ENCODE measurements at regions not wholly inside any gene's neighbourhood (a gene's known extent, or its start where the extent isn't known, plus 50 kb on each side); places are given as distances from the start of the nearest gene placed in this dataset.

DNA sequence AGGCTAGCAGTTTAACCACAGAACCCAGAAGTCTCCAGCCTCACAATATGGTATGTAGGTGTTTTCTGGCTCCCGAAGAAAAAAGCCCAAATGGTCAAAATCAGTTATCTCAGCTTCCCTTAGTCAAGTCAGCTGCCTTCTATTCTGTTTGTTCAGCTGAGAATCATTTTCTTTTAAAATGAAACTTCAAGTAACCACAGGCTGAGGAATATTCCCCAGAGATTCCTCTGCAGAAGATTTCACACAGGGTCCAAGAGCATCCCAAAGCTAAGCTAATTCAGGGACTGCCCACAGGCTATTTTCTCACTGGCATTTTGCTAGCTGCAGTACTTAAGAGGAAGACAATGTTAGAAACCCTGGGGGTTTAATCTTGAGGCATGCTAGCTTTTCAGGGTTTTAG lies 977.0 kb upstream of the CHORDC1 start:
- no peak for DNase-seq

DNA sequence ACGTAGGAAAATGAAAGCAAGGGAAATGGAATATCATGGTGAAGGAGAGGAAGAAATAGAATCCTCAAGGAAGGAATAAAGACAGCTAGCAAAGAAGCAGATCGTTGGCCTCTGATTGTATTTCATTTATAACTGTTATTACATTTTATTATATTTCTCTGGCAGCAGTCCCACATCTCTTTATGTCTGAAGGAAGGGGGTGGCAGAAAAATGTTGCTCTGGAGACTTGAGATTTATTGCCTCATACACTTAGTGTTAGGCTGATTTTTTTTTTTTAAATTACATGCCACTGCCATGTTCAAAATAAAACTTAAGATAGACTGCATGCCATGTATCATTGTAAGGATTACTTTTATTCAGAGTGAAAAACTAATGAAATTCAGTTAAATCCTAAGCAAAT lies 971.7 kb upstream of the CHORDC1 start:
- DNase-seq: no peak

DNA sequence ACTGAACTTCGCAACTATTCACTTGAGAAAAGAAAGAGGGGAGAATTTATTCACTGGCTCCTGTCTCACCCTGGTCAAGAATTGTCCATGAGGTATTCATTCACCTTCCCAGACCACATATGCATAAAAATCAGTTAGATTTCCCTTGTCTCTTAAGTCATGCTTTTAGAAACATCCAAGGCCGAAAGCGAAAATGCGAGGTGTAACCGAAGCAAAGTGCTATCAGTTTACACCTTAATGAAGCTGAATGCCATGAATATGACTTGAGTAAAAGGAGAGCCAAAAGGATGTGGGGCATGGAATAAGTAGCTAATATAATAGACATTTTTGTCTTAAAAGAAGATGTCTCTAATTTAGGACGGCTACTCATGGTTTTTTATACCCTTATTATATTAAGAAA lies 965.6 kb upstream of the CHORDC1 start:
- no peak for DNase-seq

DNA sequence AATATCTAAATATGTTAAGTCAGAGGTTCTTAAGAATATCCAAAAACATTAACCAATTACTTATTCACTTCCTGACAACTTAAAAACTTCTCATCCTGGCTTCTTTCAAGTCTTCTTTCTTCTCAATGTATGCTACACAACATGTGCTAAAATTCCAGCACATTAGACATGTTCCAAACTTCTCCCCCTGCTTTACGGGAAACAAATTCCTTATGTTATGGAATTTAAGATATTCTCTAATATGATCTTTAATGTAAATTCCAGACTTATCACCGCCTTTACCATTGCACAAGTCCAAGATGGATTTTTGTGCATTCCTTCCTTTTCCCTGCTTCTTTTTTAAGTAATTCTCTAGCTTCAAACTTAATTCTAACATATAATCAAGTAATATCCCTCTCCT lies 964.5 kb upstream of the CHORDC1 start:
- no peak for DNase-seq

DNA sequence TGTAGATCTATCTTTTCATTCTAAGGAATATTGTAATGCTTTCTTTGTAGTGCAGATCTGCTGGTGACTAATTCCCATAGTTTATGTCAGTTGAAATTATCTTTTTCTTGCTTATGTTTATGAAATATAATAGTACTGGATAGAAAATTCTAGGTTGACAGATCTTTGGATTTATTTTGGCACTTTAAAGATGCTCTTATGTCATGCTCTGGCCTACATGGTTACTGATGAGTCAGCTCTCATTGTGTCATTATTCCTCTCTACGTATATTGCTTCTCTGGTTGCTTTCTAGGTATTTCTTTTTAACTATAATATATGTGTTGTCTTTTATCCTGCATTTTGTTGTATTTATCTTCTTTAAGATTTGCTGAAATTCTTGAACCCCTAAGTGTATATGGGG lies 955.5 kb upstream of the CHORDC1 start:
- no peak for DNase-seq

DNA sequence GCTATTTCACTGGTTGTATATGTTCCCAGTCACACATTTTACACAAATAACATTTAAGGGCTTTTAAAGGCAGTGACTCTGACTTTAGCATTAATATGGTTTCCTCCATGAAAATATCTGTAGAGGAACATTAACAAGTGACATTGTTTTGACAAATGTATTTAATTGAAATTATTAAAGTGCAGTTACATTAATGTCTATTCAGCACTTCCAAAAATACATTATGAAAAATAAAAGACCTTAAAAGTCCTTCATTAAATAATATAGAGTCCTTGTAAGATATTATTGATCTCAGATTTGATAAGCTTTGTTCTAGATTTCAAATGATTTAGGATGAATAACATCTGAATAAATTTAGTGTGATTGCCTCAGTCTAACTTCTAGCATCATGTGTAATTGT lies 951.9 kb upstream of the CHORDC1 start:
- no peak for DNase-seq

DNA sequence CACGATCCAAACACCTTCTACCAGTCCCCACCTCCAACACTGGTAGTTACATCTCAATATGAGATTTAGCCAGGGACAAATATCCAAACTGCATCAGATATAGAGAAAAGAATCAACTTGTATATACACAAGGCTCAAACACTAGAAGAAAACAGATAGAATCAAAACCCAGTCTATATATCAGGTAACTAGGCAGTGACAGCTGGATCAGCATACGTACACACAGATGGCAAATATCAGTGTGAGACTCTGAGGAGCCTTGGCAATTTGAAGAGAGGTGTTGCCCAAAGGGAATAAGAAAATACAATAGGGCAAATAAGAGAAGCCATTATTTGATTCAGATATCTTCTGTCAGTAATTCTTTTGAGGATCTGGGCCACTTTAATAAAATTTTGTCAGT lies 951.3 kb upstream of the CHORDC1 start:
- DNase-seq: no peak

DNA sequence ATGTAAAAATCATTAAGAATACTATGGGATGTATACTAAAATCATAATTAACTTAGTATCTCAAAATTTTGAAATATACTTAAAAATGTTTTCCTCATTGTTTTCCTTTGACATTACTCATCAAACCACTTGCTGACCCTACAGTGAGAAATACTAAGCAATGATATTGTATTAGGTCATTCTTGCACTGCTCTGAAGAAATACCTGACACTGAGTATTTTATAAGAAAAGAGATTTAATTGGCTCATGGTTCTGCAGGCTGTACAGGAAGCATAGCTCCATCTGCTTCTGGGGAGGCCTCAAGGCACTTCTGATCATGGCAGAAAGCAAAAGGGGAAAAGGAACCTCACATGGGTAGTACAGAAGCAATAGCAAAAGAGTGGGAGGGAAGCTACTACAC lies 950.9 kb upstream of the CHORDC1 start:
- no peak for DNase-seq

DNA sequence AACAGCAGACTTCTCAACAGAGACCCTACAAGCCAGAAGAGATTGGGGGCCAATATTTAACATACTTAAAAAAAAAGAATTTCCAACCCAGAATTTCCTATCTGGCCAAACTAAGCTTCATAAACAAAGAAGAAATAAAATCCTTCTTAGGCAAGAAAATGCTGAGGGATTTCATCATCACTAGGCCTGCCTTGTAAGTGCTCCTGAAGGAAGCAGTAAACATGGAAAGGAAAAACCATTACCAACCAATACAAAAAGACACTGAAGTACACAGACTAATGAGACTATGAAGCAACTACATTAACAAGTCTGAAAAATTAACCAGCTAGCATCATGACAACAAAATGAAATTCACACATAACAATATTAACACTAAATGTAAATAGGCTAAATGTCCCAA lies 947.9 kb upstream of the CHORDC1 start:
- DNase-seq: no peak

DNA sequence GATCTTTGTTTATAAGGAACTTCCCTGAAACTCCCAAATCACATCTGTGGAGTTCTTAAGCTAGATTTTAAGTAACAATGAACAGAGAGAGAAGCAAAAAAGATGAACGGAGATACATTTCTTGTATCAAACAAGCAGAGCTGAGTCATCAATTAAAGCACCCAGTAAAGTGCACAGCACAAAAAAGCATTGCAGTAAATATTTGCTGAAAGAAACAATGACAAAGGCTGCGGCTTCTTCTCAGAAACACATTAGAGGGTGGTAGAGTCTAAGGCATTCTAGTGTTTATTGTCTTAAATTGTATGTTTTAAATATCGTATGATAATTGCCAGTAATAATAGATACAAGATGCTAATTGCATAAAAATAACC lies 941.6 kb upstream of the CHORDC1 start:
- no peak for DNase-seq

DNA sequence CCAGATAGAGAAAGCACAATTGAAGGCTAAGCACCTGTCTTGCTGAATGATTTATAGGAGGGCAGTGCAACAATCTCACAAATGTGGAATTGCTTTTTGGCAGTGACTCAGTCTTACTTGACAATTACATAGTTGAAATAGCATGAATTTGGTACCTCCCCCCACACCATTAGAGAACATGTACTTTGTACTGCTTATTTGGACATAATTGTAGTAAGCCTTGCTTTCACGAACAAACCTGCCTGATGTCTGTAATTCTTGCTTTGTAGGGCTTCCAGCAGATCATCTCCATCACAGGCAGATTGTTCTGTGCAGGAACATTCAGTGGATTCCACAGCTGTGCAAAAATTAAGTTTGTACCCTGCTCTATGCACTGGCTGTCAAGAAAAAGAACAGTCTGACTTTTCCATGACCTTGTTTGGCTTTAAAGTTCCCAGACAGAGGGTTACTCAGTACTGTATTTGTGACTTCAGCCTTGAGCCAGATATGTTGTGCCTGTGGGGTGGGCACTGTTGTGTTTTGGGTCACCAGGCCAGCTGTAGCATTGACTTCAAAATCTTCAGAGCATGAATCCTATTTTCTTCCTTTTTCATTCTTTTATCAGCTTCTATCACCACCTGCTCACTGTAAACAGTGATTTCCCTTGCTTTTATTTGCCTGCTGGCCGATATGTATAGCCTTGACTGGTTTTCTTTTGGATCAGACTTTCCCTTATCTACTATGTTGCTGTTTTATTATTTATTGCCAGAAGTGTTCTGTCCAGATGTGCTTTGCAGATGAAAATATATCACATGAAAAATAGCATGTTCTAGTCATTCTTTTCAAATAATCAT lies 941.0 kb upstream of the CHORDC1 start:
- DNase-seq: no peak

DNA sequence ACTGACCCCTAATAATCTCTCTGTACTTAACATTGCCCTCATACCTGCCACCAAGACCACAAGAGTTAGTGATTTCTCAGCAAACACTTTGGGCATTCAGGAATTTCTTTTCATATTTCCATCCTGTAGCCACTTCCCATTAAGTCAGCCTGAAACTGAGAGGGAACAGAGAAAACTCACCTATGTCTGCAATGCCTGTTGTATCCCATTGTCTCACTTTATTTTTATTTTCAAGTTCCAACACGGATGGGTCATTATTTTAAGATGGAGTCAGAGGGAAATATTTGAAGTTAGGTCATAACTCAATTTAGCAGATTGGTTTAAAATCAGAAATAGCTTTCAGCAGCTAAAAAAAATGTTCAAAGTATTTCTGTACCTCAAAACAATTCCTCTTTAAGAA lies 937.8 kb upstream of the CHORDC1 start:
- DNase-seq: no peak

DNA sequence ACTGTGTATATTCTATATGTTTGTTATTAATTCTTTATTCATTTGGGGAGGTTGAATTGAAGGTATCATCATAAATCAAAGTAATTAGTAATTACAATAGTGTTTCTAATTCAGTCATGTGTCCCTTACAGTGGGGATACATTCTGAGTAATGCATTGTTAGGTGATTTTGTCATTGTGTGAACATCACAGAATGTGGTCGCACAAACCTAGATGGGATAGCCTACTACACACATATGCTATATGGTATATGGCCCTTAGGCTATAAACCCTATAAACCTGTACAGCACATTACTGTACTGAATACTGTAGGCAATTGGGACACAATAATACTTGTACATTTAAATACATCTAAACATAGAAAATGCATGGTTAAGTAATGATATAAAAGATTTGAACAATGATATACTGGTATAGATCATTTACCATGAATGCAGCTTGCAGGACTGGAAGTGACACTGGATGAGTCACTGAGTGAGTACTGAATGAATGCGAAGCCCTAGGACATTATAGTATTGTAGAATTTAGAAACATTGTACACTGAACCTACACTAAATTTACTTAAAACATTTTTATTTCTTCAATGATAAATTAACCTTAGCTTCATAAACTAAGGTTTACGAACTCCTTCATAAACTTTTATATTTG lies 936.2 kb upstream of the CHORDC1 start:
- no peak for DNase-seq

DNA sequence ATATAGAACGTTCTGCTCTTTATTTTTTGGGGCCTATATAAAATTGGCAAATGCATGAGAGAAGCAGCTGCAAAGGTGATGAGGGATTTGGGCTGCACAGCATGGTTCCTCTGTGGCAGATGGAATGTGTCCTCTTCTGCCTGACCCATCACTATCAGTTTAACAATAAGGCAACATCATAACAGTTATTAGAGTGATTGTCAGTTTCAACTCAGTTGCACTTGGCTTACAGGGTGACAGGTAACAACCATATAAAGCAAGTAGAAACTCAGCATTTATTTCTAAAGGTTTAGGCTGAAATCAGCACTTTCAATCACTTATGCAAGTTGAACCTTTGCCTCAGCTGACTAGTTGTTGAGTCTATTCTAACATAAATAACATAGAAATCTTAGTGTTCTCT lies 935.4 kb upstream of the CHORDC1 start:
- no peak for DNase-seq

DNA sequence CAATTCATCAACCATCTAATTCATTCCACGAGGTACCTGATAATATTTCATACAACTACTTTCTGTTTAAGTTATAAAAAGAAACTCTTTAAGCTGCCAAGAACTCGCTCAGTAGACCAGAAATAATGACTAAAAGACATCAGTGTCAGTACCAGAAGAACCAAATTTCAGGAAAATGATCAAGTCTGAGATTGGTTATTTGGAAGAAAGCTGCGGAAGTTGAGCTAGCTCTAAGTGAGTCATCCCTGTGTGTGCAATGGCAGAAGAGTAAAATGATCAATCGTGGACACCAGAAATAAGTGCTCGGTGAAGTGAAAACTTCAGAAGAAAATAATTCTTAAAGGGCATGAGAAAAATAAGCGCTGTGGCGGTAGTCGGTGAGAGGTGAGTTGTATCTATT lies 933.2 kb upstream of the CHORDC1 start:
- DNase-seq: no peak

DNA sequence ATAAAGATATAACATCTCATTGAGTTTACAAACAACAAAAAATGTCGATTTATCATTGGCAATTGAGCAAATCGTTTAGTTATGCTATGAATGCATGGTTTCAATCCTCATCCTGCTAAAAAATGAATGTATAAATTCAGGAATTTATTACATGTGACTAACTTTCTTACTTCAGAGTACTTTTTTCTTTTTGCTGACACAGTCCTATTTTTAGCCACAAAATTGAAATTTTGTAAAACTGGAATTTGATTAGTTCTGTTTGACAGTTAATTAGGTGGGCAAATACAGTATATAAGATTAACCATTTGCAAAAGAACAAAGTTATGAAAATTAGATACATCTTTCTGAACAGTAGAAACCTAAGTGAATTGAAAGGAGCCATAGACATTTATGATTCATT lies 925.0 kb upstream of the CHORDC1 start:
- no peak for DNase-seq

DNA sequence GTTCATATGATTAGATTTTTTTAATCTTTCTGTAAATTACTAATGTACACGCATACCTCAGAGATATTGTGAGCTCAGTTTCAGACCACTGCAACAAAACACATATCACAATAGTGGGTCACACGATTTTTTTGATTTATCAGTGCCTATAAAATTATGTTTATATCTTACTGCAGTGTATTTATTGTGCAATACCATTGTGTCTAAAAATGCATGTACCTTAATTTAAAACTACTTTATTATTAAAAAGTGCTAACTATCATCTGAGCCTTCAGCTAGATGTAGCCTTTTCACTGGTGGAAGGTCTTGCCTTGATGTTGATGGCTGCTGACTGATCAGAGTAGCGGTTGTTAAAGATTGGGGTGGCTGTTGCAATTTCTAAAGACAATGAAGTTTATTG lies 918.8 kb upstream of the CHORDC1 start:
- no peak for DNase-seq

DNA sequence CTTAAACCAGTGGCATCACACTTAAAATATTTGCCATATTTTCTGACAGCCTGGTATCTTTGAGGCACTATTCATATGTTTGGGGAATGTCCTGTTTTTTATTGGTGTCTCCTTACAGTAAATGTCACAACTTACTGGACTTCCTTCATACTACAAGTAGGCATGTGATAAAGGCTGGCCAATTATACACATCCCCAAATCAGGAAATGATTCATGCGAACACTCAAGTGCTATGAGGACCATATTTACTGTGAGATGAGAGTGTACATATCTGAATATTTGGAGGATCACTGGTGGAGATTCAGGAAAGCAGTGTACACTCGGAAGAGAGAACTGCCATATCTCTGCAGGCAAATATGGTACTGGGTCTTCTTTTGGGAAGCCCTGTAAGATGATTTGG lies 913.8 kb upstream of the CHORDC1 start:
- DNase-seq: no peak

DNA sequence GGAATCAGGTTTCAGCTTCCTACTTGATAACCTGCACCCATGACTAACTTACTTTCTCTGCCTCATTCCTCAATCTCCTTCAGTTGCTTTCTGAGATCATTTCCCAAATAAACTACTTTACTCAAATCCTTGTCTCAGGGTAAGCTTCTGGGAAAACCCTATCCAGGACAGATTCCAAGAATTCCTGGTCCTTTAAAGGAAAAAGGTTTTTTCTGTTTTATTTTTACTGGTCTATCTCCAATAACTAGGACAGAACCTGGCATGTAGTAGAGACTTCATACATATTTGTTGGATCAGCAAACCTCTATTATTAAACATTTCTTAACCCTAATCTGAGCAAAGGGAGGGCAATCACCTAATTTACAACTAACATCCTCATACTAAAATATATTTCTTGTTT lies 910.5 kb upstream of the CHORDC1 start:
- no peak for DNase-seq

DNA sequence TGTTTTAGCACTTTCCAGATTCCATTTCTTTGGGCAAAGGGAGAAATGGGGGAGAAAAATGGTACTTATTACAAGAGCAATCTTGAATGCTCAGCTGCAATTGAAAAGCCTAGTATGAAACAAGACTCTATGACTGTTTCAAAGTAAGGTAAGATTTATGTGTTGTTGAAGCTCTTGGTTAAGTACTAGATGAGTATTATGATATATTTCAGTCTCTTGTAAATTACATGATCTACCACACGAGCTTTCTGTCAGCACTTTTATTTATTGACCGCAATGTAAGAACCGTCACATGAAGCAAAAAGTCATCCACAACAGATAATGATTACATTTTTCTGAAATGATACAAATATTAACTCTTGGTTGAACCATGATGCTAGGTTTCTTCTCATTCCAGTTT lies 906.7 kb upstream of the CHORDC1 start:
- no peak for DNase-seq

DNA sequence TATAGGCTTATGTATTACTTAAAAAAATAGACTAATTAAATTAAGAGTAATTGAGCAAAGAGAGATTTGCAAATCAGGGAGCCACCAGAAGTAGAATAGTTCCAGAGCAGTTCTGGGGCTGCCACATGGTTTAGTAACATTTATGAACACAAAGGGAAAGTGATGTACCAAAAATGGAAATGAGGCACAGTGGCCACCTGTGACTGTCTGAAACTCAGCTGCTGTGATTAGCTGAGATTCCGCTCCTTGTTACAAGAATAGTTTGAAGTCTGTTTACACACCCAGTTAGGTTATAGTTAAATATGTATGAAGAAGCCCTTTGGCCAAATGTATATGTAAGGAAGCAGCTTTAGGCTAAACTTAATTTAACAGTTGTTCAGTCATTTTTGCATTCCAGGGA lies 901.5 kb upstream of the CHORDC1 start:
- no peak for DNase-seq

DNA sequence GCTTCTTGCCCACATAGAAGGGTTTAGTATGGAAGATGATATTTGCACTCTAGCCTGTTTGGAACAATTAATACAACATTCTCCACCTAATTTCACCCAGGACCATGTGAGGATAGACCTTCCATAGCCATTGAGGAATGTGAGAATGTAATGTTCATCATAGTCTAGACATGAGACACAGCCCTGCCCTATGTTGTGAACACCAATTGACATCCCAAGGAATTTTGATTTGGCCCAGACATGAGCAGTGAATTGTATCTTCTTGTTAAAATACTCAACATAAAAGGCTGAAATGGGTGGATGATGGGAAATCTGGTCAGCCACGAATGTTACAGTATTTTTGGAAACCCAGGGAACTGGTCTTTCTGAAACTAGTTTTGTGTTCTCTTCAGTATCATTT lies 892.3 kb upstream of the CHORDC1 start:
- DNase-seq: no peak

DNA sequence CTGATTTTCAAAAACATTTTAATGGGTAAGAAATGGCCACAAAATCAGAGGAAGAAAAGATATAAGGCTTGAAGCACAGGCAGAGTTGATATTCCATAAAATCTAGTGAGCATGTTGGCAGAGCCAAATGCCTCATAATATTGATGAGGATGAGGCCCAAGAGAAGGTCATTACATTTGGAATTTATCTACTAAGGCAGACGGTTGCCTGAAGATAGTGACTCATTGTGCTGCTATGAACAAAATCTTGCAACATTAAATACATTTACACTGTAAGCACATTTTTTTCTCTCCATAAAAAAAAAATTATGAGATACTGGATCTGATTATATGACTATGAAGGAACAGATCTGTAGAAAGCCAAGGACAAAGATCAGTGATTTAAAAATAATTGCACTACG lies 881.4 kb upstream of the CHORDC1 start:
- no peak for DNase-seq

DNA sequence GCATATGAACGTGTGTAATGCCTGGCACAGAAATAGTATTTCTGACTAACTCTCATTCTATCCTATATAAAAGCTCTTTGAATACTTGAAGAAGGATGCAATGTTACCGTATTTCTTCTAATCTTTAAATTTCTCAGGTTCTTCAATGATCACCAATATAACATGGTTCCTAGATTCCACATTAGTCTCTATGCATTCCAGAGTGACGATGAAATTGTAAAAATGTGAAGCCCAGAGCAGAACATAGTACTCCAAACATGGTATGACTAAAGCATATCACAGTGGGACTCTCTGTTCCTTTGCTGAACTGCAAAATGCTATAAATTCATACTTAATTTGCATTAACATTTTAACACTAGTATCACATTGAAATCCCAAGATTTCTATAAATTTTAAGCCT lies 877.6 kb upstream of the CHORDC1 start:
- no peak for DNase-seq

DNA sequence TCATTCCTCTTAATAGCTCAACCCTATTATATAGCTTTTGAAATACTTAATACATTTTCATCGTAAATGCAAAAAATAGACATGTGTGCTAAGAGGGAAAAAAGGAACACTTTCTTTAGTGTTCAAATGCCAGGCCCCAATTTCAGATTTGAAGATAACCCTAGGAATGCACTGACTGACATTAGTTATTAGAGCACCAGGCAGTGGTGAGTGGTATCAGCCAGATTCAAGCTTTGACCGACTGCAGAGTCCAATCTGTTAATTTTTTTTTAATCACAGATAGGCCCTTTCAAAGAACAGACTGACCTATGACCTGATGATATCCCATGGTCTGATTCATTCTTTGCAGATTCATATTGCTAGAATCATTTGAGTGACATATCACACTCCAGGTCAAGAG lies 874.2 kb upstream of the CHORDC1 start:
- no peak for DNase-seq
